CD4-positive, alpha-beta T cell treated with Interleukin-12 subunit alpha and Interleukin-12 subunit beta, for 1 hour (primary cell): ENCODE measurements at regions not wholly inside any gene's neighbourhood (a gene's known extent, or its start where the extent isn't known, plus 50 kb on each side); places are given as distances from the start of the nearest gene placed in this dataset.
A peak's percentile ranks its signal among the peaks of the same experiment; 100 is the strongest.

Experiments used
- DNase-seq: peaks from one replicate; pipeline ENCODE4 v3.0.0-alpha.2; 2020

GRCh38 chr16:86042996-86043725 lies 144.2 kb downstream of the IRF8 start:
- DNase-seq = no peak

DNA sequence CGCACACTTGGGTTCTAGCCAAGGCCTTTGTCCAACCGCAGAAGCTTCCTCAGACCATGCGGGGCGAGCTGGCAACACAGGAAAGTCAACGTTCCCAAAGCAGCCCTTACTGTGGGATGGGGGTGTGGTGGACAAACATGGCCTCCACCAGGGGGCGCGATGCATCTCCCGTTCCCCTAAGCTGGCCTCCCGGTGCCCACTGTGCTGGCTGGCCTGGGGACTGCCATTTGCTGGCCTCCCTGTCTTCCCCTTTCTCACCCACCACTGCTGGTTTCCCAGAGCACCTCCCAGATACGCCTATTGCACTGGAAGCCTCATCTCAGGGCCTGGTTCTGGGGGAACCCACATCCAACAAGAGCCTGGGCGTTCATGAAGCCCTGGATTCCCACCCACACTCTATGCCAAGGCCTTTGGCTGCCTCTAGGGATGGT lies 145.3 kb downstream of the IRF8 start:
- DNase-seq = peak; percentile 21

DNA sequence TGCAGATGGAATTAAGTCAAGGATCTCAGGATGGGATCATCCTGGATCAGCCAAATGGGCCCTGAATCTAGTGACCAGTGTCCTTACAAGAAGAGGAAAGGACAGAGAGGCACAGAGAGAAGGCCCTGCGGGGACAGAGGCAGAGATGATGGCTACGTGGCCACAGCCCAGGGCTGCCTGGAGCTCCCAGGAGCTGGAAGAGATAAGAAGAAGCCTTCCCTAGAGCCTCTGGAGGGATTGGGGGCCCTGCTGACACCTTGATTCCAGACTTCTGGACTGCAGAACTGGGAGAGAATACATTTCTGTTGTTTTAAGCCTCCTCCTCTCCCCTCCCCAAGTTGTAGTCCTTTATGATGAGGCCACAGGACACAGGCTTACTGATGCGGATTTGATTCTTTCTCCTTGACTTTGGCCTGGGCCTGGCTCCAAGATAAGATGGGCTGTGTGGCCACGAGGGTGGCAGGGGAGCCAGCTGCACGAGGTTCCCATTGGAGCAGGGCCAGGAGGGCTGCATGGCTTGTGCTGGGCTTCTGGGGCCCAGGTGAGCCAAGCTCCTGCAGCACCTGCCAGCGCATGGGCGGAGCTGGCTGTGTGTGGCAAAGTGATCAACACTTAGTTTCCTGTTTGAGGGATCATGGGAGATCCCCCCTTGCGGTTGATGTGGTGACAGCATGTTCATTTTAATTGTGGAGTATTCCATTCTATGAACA lies 146.1 kb downstream of the IRF8 start:
- DNase-seq = peak; percentile 52

DNA sequence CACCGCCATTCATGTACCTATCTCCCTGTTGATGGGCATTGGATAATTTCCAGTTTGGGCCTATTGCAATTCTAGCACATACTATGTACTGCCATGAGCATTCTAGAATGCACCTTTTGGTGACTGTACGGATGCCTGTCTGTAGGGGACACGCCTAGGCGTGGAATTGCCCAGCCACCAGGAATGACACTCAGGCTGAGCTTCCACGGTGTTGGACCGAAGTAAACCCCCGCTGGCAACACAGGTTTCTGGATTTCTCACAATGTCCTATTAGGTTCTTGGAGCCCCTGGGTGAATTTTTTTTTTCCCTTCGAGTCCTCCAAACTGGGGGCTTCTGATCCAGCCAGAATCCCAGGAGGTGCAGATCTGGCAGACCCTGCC lies 146.6 kb downstream of the IRF8 start:
- no peak for DNase-seq

DNA sequence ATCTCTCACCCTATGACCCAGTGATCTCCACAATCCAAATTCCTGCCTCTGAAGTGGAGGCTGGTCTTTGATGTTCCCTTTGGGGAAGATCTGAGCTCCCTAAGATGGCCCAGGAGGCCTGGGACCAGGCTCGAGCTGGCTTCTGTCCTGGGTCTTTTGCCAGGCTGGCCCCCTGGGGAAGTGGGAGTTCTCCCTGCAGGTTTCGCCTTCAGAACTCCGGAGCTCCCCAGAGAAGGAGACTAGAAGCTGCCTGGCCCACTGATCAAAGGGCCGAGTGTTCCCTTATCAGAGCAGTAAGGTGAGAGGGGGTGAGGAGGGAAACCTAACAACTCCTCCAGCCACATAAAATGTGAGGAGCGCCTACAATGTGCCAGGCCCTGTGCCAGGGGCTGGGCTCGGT lies 147.1 kb downstream of the IRF8 start:
- DNase-seq = no peak

DNA sequence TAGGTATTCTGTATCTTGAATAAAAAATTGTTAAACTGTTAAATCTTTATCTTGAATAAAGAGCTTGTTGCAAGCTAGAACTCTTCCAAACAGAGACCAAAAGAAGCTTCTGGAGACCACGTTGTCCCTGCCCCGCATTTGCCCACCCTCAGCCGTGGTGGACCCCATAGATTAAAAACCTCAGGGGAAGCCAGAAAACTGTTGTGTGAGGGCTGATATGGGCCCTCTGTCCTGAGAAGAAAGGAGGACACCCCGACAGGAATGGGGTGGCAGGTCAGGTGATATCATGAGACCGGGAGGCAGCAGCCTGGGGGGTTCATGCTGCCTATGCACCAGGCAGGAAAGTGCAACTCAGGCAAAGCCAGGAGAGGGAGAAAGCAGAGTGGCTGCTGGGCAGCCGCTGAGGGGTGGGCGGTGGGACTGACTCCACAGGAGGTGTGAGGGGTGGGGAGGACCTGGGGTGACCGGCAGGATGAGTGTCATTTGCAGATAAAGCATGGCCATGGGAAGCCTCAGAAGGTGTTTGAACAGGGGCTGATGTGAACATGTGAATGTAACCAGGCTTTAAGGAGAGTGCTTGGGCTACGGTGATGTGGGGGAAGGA lies 147.8 kb downstream of the IRF8 start:
- no peak for DNase-seq

GRCh38 chr16:86048221-86048620 lies 149.3 kb downstream of the IRF8 start:
- no peak for DNase-seq

DNA sequence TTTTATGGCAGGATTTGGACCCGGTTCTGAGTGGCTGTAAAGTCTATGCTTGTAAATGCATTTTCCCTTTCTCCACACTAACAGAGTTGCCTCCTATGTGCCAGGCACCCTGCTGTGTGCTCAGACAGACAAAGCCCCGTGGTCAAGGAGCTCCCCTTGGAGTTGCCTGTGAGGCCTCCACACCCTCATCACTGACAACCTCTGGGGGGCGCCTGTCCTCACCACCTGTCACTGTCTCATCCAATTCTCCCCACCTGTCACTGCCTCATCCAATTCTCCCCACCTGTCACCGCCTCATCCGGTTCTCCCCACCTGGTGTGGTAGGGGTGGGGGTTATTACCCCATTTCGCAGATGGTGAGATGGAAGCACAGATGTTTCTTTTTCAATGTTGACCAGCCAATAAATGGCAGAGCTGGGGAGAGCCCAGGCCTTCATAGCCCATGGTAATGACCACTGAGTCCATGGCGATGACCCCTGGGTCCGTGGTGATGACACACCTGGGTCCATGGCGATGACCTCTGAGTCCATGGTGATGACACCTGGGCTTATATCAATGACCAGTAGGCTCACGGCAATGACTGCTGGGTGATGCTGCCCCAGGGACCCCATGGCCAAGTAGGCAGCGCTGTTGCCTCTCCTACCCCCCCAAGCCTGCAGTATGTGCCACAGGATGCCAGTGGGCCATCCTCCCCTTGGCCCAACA lies 150.1 kb downstream of the IRF8 start:
- DNase-seq = no peak

DNA sequence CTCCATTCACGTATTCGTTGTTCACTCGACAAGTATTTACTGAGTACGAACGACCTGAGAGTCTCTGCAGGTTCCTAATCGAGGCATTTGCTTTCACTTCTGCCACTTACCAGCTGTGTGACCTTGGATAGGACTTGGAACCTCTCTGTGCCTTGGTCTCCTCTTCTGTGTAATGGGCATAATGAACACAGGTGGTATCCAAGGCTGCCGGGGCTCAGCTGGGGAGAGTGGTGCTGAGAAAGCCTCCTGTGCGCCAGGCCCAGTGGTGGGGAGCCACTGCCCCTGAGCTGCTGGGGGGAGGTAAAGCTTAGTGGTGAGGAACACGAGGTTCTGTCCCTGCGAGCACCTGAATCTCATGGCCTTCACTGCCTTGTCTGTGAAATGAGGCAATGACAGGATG lies 150.7 kb downstream of the IRF8 start:
- DNase-seq = no peak

DNA sequence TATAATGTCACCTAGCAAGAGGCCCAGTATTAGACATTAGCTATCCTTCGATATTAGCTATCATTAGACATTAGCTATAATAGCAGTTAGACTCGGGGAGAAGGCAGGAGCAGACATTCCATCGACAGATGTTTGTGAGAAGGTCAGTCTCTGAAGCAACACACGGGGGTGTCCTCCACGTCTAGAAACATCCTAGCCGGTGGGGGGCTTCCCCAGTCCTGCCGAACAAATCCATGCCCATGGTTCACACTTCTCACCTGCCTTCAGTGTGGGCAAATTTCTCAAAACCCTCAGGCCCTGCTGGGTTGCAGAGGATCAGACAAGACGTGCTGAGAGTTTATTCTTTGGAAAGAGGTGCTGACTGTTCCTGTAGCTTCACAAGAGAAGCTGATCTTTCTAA lies 151.1 kb downstream of the IRF8 start:
- no peak for DNase-seq

- DNase-seq = no peak
These were observed 151.8 kb downstream of the IRF8 start for GRCh38 chr16:86050591-86051367.

DNA sequence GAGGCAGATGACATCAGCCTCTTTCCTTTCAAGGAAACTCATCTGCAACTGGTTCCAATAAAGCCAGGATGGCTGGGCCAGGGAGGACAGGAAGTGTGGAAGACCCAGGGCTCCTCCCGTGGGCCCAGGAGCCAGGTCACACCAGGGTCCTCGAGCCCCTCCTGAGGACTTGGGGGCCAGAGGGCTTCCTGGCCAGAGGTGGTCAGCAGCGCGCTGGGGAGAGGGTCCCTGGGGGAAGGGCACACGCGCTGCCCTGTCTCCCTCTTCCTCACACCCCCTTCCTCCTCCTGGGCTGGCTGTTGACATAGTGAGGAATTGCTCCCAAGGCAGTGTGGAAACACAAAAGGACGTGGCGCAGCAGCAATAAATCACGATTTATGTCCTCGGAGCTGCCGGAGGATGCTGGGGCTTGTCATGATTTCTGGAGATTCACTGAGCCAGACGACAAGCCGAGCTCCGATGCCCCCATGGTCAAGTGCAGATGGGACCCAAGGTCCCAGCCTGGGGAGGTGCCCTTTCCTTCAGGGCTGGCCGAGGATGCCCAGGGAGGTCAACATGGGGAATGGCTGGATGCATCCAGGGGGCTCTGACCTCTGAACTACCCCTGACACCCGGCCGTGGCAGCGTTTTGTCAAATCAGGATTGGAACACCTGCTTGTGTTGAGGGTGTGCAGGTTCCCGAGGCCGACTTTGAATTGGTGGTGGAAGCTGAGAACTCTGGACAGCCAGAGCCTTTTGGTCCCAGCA lies 152.6 kb downstream of the IRF8 start:
- no peak for DNase-seq

- no peak for DNase-seq
These were observed 153.2 kb downstream of the IRF8 start for GRCh38 chr16:86052115-86052670.

DNA sequence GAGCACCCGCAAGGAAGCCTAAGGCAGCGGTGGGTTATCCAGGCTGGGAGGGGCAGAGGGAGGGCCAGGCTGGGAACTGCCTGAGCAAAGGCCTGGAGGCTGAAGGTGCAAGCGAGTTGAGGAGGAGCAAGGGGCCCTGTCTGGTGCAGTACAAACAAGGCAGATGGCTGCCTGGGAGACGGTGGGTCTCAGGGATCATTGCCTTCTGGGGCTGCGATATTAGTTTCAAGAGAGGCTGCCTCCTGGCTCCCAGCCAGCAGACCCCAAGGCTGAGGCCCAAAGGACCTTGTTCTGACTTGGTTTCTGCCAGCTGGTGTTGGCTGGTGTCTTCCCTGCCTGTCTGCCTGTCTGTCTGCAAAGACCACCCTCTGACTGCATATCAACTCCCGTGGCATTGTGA lies 154.0 kb downstream of the IRF8 start:
- no peak for DNase-seq

- no peak for DNase-seq
These were observed 160.6 kb downstream of the IRF8 start for GRCh38 chr16:86059253-86060171.

- no peak for DNase-seq
These were observed 161.7 kb downstream of the IRF8 start for GRCh38 chr16:86060381-86061317.

GRCh38 chr16:86061318-86061695 lies 162.3 kb downstream of the IRF8 start:
- no peak for DNase-seq

- DNase-seq = no peak
These were observed 162.8 kb downstream of the IRF8 start for GRCh38 chr16:86061721-86062120.

DNA sequence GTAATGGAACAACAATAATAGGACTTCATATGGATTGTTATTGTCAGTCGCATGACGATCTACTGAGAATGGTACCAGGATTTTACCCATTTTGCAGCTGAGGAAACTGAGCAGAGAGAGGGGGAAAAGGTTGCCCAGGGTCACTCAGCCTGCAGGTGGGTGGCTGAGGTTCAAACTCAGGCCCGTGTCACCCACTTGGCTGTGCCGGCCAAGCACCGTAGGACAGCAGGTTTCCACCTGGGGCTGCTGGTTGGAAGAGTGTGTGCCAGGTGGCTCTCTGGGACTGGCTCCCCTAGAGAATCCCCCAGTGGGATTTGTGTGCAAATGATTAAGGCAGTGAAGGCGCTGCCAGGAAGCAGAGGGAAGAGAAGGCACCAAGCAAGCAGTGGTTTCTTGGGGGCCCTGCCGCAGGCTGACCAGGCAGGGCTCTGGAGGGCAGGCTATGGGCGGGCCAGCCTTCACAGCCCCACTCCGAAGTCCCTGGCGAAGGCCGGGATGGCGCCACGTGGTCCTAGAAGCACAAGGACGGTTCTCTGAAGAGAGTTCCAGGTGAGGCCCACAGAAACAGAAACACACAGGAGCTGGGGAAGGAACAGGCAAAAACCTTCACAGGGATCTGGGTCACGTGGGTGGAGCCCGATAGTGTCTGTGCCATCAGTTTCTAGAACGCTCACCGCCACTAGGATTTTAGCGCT lies 163.5 kb downstream of the IRF8 start:
- DNase-seq = no peak
